ENCODE measurements at regions not wholly inside any gene's neighbourhood (a gene's known extent, or its start where the extent isn't known, plus 50 kb on each side); places are given as distances from the start of the nearest gene placed in this dataset.

- in situ Hi-C loops (cut with HindIII; ENCODE audit: extremely low pct_ligation_motif_present, low pct_unique_long_range_greater_than_20kb) (no loop called here), intact Hi-C loops (cut with micrococcal nuclease; ENCODE audit: unreplicated experiment) (no loop called here)
- 20% methylated on average over 7 of the region's 7 CpGs for WGBS (ENCODE audit: low lambda C conversion rate)
- ATAC-seq, result no peak
- DNase-seq (ENCODE audit: low spot score), result no peak
- Histone ChIP-seq H3K4me1 (ENCODE audit: insufficient read depth, low read length) (no peaks in the 10 kb centered on the region), H2AFZ (ENCODE audit: low read length) (no peak overlapping the region), H3K9me3 (ENCODE audit: low read length) (peaks cover 72% of the 10 kb centered on the region), H3K4me2 (ENCODE audit: low read depth, low read length) (no peak overlapping the region), H3K27me3 (ENCODE audit: control insufficient read depth in 1 of 2, insufficient read depth in 2 of 2, low read length in 2 of 2) (no peaks in the 10 kb centered on the region), H3K36me3 (replicated peaks in 1 of 2; ENCODE audit: control insufficient read depth in 1 of 2, insufficient read depth in 2 of 2, low read length in 2 of 2) (no peaks in the 10 kb centered on the region), H3K79me2 (ENCODE audit: insufficient read depth, low read length) (no peaks in the 10 kb centered on the region), H3K4me3 (replicated peaks in 1 of 3; ENCODE audit: insufficient read depth in 1 of 3, low read depth in 2 of 3, low read length in 3 of 3) (no peak overlapping the region), H3K9ac (ENCODE audit: insufficient read depth, low read depth, low read length) (no peak overlapping the region), H3K27ac (ENCODE audit: extremely low read length, insufficient read depth, low read length) (no peak overlapping the region), H4K20me1 (ENCODE audit: insufficient read depth, low read length) (no peaks in the 10 kb centered on the region)
- no TSS peak for BruUV-seq (replicated peaks)
- POLR2A ChIA-PET, result no interaction called here
- FAIRE-seq, result no peak
- TF ChIP-seq ZNF136 (CRISPR knock-in tag; IDR thresholded peaks at IDR 0.05; ENCODE audit: low read depth) (no peak), POLR2AphosphoS5 (IDR thresholded peaks at IDR 0.05; ENCODE audit: low read depth, low read length) (no peak), SETDB1 (CRISPR knock-in tag; IDR thresholded peaks at IDR 0.05; ENCODE audit: borderline replicate concordance) (no peak), ZKSCAN1 (IDR thresholded peaks at IDR 0.05; ENCODE audit: low read length) (no peak), SMARCC2 (IDR thresholded peaks at IDR 0.05) (no peak), MAFG (CRISPR knock-in tag; IDR thresholded peaks at IDR 0.05) (no peak), CCDC6 (CRISPR knock-in tag; IDR thresholded peaks at IDR 0.05) (no peak), ATF4 (CRISPR knock-in tag; IDR thresholded peaks at IDR 0.05) (no peak), MLXIP (CRISPR knock-in tag; IDR thresholded peaks at IDR 0.05; ENCODE audit: borderline replicate concordance) (no peak), POLR2AphosphoS2 (IDR thresholded peaks at IDR 0.05; ENCODE audit: low read depth, low read length) (no peak)
- CTCF ChIA-PET (ENCODE audit: low intra/inter-chr PET ratio, low total read pairs), result no interaction called here
Observed at GRCh38 chr1:79193211-79194079, 186.9 kb upstream of the ADGRL4 start.

Measured in HepG2 (cell line).